ENCODE measurements at regions not wholly inside any gene's neighbourhood (a gene's known extent, or its start where the extent isn't known, plus 50 kb on each side); places are given as distances from the start of the nearest gene placed in this dataset.

DNA sequence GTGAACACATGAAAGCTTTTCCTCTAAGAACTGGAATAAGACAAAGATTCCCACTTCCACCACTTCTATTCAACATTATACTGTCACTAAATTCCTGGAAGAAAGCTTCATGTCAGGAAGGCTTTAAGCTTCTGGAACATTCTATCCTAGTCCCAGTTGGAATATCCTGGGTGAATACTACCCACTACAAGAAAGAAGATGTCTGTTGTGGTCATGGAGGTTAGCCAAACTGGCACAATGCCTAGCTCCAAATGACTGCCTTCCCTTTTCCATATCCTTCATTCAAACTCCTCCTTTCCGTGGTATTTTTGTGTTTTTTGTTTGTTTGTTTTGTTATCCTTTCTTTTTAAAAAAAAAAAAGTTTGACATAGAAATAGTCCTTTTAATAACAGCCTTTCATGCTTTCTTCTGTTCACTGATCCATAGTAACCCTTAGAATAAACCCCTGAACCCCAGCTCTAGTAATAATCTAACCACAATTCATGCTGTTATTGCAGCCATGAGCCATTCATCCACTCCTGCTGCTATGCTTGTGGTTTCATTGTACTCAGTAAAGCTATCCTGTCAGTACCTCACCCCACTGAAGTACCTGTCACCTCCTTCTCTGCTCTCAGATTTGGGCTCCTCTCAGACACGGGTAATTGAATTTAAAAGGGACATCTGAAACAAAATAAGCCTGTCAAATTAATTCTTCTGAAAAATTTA lies 447.5 kb downstream of the IGSF11 start:
- no peaks in the 10 kb centered on the region for H3K27me3 ChIP-seq (ENCODE audit: insufficient read depth)
- H3K4me3 ChIP-seq, result no peak overlapping the region
- no peak for ATAC-seq

More for the DNA sequence above, 447.5 kb downstream of the IGSF11 start:
- Mint-ChIP-seq H3K27ac (no peak overlapping the region), H3K27me3 (ENCODE audit: insufficient read depth, low read depth, poor library complexity) (no peaks in the 10 kb centered on the region), H3K9me3 (peaks cover 4% of the 10 kb centered on the region; the same call in 1 of the 3 replicates), H3K36me3 (ENCODE audit: low read depth) (peaks cover 3% of the 10 kb centered on the region; the same call in 1 of the 3 replicates), H3K4me3 (no peak overlapping the region), H3K4me1 (no peaks in the 10 kb centered on the region)
- Histone ChIP-seq H3K9me2 (ENCODE audit: insufficient read depth) (peaks cover 17% of the 10 kb centered on the region), H3K27ac (ENCODE audit: low read depth) (no peak overlapping the region), H3K79me2 (replicated peaks; ENCODE audit: insufficient read depth) (no peaks in the 10 kb centered on the region), H3F3A (replicated peaks; ENCODE audit: low read depth) (no peaks in the 10 kb centered on the region), H3K36me3 (ENCODE audit: insufficient read depth) (no peaks in the 10 kb centered on the region; the same call in 1 of the 2 replicates), H2AFZ (no peak overlapping the region), H4K20me1 (replicated peaks; ENCODE audit: insufficient read depth) (no peaks in the 10 kb centered on the region), H3K4me2 (no peak overlapping the region), H3K4me1 (ENCODE audit: insufficient read depth) (no peaks in the 10 kb centered on the region)
- no peak for TF ChIP-seq ZNF114 (CRISPR knock-in tag; IDR thresholded peaks at IDR 0.05)
- TF ChIP-seq NANOG (IDR thresholded peaks at IDR 0.05; ENCODE audit: borderline replicate concordance), result no peak
- TF ChIP-seq, protein P1, sequence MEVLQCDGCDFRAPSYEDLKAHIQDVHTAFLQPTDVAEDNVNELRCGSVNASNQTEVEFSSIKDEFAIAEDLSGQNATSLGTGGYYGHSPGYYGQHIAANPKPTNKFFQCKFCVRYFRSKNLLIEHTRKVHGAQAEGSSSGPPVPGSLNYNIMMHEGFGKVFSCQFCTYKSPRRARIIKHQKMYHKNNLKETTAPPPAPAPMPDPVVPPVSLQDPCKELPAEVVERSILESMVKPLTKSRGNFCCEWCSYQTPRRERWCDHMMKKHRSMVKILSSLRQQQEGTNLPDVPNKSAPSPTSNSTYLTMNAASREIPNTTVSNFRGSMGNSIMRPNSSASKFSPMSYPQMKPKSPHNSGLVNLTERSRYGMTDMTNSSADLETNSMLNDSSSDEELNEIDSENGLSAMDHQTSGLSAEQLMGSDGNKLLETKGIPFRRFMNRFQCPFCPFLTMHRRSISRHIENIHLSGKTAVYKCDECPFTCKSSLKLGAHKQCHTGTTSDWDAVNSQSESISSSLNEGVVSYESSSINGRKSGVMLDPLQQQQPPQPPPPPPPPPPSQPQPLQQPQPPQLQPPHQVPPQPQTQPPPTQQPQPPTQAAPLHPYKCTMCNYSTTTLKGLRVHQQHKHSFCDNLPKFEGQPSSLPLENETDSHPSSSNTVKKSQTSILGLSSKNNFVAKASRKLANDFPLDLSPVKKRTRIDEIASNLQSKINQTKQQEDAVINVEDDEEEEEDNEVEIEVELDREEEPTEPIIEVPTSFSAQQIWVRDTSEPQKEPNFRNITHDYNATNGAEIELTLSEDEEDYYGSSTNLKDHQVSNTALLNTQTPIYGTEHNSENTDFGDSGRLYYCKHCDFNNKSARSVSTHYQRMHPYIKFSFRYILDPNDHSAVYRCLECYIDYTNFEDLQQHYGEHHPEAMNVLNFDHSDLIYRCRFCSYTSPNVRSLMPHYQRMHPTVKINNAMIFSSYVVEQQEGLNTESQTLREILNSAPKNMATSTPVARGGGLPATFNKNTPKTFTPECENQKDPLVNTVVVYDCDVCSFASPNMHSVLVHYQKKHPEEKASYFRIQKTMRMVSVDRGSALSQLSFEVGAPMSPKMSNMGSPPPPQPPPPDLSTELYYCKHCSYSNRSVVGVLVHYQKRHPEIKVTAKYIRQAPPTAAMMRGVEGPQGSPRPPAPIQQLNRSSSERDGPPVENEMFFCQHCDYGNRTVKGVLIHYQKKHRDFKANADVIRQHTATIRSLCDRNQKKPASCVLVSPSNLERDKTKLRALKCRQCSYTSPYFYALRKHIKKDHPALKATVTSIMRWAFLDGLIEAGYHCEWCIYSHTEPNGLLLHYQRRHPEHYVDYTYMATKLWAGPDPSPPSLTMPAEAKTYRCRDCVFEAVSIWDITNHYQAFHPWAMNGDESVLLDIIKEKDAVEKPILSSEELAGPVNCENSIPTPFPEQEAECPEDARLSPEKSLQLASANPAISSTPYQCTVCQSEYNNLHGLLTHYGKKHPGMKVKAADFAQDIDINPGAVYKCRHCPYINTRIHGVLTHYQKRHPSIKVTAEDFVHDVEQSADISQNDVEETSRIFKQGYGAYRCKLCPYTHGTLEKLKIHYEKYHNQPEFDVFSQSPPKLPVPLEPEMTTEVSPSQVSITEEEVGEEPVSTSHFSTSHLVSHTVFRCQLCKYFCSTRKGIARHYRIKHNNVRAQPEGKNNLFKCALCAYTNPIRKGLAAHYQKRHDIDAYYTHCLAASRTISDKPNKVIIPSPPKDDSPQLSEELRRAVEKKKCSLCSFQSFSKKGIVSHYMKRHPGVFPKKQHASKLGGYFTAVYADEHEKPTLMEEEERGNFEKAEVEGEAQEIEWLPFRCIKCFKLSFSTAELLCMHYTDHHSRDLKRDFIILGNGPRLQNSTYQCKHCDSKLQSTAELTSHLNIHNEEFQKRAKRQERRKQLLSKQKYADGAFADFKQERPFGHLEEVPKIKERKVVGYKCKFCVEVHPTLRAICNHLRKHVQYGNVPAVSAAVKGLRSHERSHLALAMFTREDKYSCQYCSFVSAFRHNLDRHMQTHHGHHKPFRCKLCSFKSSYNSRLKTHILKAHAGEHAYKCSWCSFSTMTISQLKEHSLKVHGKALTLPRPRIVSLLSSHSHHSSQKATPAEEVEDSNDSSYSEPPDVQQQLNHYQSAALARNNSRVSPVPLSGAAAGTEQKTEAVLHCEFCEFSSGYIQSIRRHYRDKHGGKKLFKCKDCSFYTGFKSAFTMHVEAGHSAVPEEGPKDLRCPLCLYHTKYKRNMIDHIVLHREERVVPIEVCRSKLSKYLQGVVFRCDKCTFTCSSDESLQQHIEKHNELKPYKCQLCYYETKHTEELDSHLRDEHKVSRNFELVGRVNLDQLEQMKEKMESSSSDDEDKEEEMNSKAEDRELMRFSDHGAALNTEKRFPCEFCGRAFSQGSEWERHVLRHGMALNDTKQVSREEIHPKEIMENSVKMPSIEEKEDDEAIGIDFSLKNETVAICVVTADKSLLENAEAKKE (CRISPR knock-in tag; IDR thresholded peaks at IDR 0.05), result no peak
- TF ChIP-seq, protein P2, sequence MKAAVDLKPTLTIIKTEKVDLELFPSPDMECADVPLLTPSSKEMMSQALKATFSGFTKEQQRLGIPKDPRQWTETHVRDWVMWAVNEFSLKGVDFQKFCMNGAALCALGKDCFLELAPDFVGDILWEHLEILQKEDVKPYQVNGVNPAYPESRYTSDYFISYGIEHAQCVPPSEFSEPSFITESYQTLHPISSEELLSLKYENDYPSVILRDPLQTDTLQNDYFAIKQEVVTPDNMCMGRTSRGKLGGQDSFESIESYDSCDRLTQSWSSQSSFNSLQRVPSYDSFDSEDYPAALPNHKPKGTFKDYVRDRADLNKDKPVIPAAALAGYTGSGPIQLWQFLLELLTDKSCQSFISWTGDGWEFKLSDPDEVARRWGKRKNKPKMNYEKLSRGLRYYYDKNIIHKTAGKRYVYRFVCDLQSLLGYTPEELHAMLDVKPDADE (IDR thresholded peaks at IDR 0.05), result no peak
- TF ChIP-seq, protein P3, sequence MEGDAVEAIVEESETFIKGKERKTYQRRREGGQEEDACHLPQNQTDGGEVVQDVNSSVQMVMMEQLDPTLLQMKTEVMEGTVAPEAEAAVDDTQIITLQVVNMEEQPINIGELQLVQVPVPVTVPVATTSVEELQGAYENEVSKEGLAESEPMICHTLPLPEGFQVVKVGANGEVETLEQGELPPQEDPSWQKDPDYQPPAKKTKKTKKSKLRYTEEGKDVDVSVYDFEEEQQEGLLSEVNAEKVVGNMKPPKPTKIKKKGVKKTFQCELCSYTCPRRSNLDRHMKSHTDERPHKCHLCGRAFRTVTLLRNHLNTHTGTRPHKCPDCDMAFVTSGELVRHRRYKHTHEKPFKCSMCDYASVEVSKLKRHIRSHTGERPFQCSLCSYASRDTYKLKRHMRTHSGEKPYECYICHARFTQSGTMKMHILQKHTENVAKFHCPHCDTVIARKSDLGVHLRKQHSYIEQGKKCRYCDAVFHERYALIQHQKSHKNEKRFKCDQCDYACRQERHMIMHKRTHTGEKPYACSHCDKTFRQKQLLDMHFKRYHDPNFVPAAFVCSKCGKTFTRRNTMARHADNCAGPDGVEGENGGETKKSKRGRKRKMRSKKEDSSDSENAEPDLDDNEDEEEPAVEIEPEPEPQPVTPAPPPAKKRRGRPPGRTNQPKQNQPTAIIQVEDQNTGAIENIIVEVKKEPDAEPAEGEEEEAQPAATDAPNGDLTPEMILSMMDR (conservative IDR thresholded peaks at IDR 0.05; ENCODE audit: low read depth in 2 of 2), result no peak
- no peak for TF ChIP-seq JUNB (IDR thresholded peaks at IDR 0.05; ENCODE audit: unreplicated experiment)
- no peak for TF ChIP-seq ZNF331 (CRISPR knock-in tag; IDR thresholded peaks at IDR 0.05; ENCODE audit: low read depth)
- no peak for TF ChIP-seq EZH2phosphoT487 (IDR thresholded peaks at IDR 0.05; ENCODE audit: unreplicated experiment)
- no peak for TF ChIP-seq CREB1 (CRISPR knock-in tag; IDR thresholded peaks at IDR 0.05; ENCODE audit: low read depth)
- TF ChIP-seq STAT1 (IDR thresholded peaks at IDR 0.05; ENCODE audit: unreplicated experiment), result no peak
- TF ChIP-seq POLR2AphosphoS5 (IDR thresholded peaks at IDR 0.05; ENCODE audit: low read depth), result no peak
- no peak for TF ChIP-seq EZH2 (IDR thresholded peaks at IDR 0.05; ENCODE audit: low read depth, unreplicated experiment)
- TF ChIP-seq, protein P4, sequence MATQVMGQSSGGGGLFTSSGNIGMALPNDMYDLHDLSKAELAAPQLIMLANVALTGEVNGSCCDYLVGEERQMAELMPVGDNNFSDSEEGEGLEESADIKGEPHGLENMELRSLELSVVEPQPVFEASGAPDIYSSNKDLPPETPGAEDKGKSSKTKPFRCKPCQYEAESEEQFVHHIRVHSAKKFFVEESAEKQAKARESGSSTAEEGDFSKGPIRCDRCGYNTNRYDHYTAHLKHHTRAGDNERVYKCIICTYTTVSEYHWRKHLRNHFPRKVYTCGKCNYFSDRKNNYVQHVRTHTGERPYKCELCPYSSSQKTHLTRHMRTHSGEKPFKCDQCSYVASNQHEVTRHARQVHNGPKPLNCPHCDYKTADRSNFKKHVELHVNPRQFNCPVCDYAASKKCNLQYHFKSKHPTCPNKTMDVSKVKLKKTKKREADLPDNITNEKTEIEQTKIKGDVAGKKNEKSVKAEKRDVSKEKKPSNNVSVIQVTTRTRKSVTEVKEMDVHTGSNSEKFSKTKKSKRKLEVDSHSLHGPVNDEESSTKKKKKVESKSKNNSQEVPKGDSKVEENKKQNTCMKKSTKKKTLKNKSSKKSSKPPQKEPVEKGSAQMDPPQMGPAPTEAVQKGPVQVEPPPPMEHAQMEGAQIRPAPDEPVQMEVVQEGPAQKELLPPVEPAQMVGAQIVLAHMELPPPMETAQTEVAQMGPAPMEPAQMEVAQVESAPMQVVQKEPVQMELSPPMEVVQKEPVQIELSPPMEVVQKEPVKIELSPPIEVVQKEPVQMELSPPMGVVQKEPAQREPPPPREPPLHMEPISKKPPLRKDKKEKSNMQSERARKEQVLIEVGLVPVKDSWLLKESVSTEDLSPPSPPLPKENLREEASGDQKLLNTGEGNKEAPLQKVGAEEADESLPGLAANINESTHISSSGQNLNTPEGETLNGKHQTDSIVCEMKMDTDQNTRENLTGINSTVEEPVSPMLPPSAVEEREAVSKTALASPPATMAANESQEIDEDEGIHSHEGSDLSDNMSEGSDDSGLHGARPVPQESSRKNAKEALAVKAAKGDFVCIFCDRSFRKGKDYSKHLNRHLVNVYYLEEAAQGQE (IDR thresholded peaks at IDR 0.05; ENCODE audit: unreplicated experiment), result no peak
- no peak for DNase-seq (ENCODE audit: low spot score)

Data from GM23338 (cell line).